Bronchial epithelial cell (primary cell): ENCODE measurements at regions not wholly inside any gene's neighbourhood (a gene's known extent, or its start where the extent isn't known, plus 50 kb on each side); places are given as distances from the start of the nearest gene placed in this dataset.

Experiments
- DNase-seq: peaks from one replicate; pipeline ENCODE4 v3.0.0-alpha.2; 2010; ENCODE audit warnings: low read depth
- FAIRE-seq: peaks from 2 replicates; lab custom pipeline; 2011; peaks lifted over from hg19 to GRCh38; lab: Jason Lieb, UNC
- H3K27me3 ChIP-seq: 2 replicates; pipeline ENCODE4 v1.5.1; 2011; ENCODE audit warnings: low read length; ENCODE audit not compliant: control insufficient read depth, insufficient read depth
- H3K36me3 ChIP-seq: 2 replicates; pipeline ENCODE4 v1.5.1; 2011; ENCODE audit warnings: low read length; ENCODE audit not compliant: control insufficient read depth, insufficient read depth
- H3K4me3 ChIP-seq: 2 replicates; pipeline ENCODE4 v1.5.1; 2011; ENCODE audit warnings: mild to moderate bottlenecking, low read depth, low read length, control low read depth
- TF ChIP-seq, protein P1 (sequence below): IDR thresholded peaks from 2 replicates; pipeline ENCODE4 v1.5.1; 2011; ENCODE audit warnings: mild to moderate bottlenecking, moderate library complexity, low read length, control low read depth, inconsistent platforms; ENCODE audit not compliant: insufficient read depth, severe bottlenecking

DNA sequence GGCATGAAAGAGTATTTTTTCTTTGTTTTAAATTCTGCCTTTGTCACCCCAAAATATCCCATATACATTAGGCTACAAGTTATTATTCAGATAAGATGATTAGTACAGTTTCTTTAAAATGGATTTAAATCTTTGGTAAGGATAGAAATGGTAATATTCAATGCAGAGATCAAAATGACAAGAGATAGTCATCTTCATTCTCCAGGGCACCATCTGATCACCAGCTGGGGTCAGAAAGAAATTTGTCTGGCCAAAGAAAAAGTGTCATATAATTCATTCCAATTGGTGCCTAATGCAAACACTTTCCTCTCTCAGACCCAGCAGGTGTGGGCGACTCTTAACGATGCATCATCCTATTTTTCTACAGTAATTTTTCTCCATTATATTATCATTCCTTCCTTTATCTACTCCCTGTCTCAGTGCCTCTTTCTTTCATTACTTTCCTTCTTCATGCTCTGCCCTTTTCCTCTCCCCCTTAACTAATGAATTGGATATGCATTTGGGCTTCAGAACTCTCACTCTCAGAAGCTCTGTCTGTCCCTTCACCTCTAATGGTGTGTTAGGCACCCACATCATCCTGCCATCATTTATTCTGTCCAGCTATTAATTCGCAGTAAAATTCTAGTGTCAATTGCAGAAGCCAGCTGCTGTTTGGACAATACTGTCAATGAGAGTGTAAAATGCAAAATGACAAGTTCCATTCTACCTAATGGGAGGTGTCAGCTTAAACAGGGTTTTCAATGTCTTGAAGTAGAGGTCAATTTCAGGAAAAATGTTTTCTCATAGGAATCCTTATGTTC, 570.5 kb downstream of the TDRD15 start:
- no peak for DNase-seq

DNA sequence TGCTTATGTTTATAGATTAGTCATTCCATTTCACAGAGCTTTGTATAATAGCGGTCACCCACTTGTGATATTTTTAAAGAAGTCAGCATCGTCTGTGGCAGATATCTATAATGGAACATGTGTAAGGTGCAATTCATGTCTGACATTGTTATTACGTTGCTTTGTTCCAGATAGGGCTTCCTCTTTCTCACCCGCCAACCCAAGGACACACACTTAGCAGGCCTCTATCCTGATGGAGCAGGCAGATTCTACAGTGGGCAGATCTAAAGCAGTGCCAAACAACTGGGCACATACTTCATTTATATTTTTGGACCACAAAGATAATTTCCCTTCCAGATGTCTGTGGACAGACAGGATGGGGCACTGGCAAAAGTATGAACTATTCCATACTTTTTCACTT, 573.1 kb downstream of the TDRD15 start:
- TF ChIP-seq, protein P1, sequence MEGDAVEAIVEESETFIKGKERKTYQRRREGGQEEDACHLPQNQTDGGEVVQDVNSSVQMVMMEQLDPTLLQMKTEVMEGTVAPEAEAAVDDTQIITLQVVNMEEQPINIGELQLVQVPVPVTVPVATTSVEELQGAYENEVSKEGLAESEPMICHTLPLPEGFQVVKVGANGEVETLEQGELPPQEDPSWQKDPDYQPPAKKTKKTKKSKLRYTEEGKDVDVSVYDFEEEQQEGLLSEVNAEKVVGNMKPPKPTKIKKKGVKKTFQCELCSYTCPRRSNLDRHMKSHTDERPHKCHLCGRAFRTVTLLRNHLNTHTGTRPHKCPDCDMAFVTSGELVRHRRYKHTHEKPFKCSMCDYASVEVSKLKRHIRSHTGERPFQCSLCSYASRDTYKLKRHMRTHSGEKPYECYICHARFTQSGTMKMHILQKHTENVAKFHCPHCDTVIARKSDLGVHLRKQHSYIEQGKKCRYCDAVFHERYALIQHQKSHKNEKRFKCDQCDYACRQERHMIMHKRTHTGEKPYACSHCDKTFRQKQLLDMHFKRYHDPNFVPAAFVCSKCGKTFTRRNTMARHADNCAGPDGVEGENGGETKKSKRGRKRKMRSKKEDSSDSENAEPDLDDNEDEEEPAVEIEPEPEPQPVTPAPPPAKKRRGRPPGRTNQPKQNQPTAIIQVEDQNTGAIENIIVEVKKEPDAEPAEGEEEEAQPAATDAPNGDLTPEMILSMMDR, result no peak
- FAIRE-seq (no peak), DNase-seq (no peak)
- no peaks in the 10 kb centered on the region for H3K27me3 ChIP-seq
- H3K36me3 ChIP-seq, result no peaks in the 10 kb centered on the region
- H3K4me3 ChIP-seq, result no peak overlapping the region

More for the DNA sequence above, 570.5 kb downstream of the TDRD15 start:
- TF ChIP-seq, protein P1, result no peak
- no peak for FAIRE-seq
- no peak overlapping the region for H3K4me3 ChIP-seq
- H3K27me3 ChIP-seq, result no peaks in the 10 kb centered on the region
- no peaks in the 10 kb centered on the region for H3K36me3 ChIP-seq

DNA sequence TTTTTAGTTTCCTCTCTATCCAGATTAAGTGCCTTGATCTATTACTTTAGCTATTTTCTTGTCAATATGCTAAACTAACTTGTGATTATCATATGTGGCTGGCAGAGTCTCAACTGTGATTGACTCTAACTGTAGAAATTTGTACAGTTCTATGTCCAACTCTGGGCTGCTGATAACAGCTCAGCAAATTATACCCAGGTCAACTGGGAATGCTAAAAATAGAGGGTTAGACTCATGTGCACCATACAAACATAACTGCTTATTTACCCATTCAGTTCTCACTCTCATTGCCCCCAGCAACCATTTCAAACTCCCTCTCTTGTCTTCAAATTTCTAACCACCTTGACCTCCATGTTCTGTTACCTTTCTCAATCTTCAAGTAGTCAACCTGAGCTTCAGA, 576.9 kb downstream of the TDRD15 start:
- Histone ChIP-seq H3K27me3 (no peaks in the 10 kb centered on the region), H3K4me3 (no peak overlapping the region), H3K36me3 (no peaks in the 10 kb centered on the region)
- TF ChIP-seq, protein P1, result no peak
- DNase-seq, result no peak
- FAIRE-seq, result no peak

DNA sequence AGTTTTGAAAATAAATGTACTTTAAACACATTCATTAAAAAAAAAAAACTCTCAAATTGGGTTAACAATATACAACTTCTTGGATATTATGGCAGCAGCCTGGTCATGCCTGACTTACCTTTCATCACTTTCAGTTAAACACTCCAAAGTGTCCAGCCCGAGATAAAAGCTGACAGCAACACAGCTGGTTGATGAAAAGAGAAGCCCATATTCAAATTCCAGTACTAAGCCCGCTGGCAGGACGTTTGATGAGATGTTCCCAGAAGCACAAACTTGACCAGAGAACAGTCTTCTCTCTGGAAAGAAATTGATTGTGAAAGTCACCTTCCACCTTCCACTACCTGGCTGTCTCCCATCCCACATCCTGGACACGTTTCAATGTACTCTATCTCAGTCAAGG, 586.3 kb downstream of the TDRD15 start:
- no peak for FAIRE-seq
- H3K36me3 ChIP-seq, result no peaks in the 10 kb centered on the region
- no peak for DNase-seq
- no peak overlapping the region for H3K4me3 ChIP-seq
- no peaks in the 10 kb centered on the region for H3K27me3 ChIP-seq
- TF ChIP-seq, protein P1, result no peak

DNA sequence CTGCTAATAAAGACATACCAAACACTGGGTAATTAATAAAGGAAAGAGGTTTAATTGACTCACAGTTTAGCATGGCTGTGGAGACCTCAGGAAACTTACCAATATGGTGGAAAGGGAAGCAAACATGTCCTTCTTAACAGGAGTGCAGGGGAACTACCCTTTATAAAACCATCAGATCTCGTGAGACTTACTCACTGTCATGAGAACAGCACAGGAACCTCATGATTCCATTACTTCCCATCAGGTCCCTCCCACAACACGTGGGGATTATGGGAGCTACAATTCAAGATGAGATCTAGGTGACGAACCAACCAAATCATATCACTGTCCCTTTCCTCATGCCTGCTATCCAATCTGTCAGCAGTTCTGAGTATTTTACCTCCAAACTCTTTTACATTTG, 586.7 kb downstream of the TDRD15 start:
- H3K36me3 ChIP-seq, result no peaks in the 10 kb centered on the region
- no peak overlapping the region for H3K4me3 ChIP-seq
- FAIRE-seq (no peak), DNase-seq (no peak)
- TF ChIP-seq, protein P1, result no peak
- no peaks in the 10 kb centered on the region for H3K27me3 ChIP-seq

DNA sequence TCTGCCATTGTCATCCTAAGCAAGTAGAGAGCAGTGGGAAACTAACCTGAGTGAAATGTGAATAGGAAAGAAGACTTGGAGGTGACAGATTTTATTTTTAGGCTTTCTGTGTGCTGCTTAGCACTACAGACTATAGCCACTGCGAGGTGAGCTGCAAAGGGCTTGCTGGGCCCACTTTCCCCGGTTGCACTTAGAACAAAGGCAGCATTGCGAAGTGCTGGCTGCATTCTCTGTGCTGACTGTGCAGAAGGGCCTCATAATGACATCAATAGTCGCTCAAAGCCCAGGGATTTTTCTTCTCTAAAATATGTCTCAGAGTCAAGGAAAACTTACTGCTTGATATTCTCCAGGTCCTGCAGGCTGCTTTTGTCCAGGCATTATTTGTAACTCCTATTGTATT, 592.1 kb downstream of the TDRD15 start:
- no peak for FAIRE-seq
- TF ChIP-seq, protein P1, result no peak
- no peaks in the 10 kb centered on the region for H3K36me3 ChIP-seq
- no peak overlapping the region for H3K4me3 ChIP-seq
- DNase-seq, result no peak
- H3K27me3 ChIP-seq, result no peaks in the 10 kb centered on the region
